ENCODE measurements at regions not wholly inside any gene's neighbourhood (a gene's known extent, or its start where the extent isn't known, plus 50 kb on each side); places are given as distances from the start of the nearest gene placed in this dataset.

DNA sequence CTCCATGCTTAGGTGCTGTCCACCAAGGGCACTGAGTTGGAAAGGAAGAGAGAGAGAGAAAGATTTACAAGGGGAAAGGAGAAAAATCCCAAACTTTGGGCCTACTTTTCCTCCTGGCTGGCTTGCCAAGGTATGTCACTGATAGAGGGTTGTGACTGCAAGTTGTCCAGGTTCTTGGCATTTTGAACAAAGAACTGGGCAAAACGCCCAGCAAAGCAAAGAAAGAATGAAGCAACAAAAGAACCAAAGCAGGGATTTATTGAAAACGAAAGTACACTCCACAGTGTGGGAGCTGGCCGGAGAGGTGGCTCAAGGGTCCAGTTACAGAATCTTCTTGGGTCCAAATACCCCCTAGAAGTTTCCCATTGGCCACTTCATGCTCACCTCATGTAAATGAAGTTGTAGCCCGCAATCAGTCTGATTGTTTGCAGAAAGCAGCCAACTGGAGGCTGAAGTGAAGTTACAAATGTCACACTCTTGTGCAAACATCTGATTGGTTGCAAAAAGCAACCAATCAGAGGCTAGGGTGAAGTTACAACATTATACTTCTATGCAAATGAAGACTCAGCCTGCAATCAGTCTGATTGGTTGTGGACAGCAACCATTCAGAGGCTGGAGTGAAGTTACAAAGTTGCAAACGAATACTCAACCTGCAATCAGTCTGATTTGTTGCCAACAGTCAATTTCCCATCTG is 263.5 kb downstream of the YTHDC2 start:
- POLR2A ChIA-PET, result no interaction called here
- H3K4me2 ChIP-seq (ENCODE audit: insufficient read depth, low read length), result no peak overlapping the region

More for the DNA sequence above, 263.5 kb downstream of the YTHDC2 start:
- H3K36me3 ChIP-seq (ENCODE audit: control insufficient read depth, insufficient read depth, low read length), result no peaks in the 10 kb centered on the region
- H3K79me2 ChIP-seq (ENCODE audit: control insufficient read depth, insufficient read depth, low read length), result no peaks in the 10 kb centered on the region
- FAIRE-seq, result no peak
- no peak overlapping the region for H2AFZ ChIP-seq (ENCODE audit: low read depth, low read length)
- no peak for DNase-seq (ENCODE audit: extremely low read depth in 1 of 4, low spot score in 3 of 4)
- TF ChIP-seq ZNF324 (CRISPR knock-in tag; IDR thresholded peaks at IDR 0.05) (no peak), ZNF239 (CRISPR knock-in tag; IDR thresholded peaks at IDR 0.05) (no peak), ZNF197 (CRISPR knock-in tag; IDR thresholded peaks at IDR 0.05; ENCODE audit: low read depth) (no peak), PHF8 (IDR thresholded peaks at IDR 0.05; ENCODE audit: borderline replicate concordance, low read length) (no peak), MED1 (CRISPR knock-in tag; IDR thresholded peaks at IDR 0.05; ENCODE audit: borderline replicate concordance) (no peak), EP300 (IDR thresholded peaks at IDR 0.05; ENCODE audit: low read length) (no peak), IFI16 (CRISPR knock-in tag; IDR thresholded peaks at IDR 0.05) (no peak), TEAD1 (CRISPR knock-in tag; IDR thresholded peaks at IDR 0.05) (no peak), HMG20B (CRISPR knock-in tag; IDR thresholded peaks at IDR 0.05) (no peak), EGR1 (conservative IDR thresholded peaks at IDR 0.05) (no peak), JUNB (CRISPR knock-in tag; conservative IDR thresholded peaks at IDR 0.05) (no peak), POLR2A (conservative IDR thresholded peaks at IDR 0.05) (no peak)
- TF ChIP-seq, protein P1, sequence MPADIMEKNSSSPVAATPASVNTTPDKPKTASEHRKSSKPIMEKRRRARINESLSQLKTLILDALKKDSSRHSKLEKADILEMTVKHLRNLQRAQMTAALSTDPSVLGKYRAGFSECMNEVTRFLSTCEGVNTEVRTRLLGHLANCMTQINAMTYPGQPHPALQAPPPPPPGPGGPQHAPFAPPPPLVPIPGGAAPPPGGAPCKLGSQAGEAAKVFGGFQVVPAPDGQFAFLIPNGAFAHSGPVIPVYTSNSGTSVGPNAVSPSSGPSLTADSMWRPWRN (IDR thresholded peaks at IDR 0.05; ENCODE audit: low read depth), result no peak
- TF ChIP-seq, protein P2, sequence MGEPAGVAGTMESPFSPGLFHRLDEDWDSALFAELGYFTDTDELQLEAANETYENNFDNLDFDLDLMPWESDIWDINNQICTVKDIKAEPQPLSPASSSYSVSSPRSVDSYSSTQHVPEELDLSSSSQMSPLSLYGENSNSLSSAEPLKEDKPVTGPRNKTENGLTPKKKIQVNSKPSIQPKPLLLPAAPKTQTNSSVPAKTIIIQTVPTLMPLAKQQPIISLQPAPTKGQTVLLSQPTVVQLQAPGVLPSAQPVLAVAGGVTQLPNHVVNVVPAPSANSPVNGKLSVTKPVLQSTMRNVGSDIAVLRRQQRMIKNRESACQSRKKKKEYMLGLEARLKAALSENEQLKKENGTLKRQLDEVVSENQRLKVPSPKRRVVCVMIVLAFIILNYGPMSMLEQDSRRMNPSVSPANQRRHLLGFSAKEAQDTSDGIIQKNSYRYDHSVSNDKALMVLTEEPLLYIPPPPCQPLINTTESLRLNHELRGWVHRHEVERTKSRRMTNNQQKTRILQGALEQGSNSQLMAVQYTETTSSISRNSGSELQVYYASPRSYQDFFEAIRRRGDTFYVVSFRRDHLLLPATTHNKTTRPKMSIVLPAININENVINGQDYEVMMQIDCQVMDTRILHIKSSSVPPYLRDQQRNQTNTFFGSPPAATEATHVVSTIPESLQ (CRISPR knock-in tag; IDR thresholded peaks at IDR 0.05), result no peak
- TF ChIP-seq, protein P3, sequence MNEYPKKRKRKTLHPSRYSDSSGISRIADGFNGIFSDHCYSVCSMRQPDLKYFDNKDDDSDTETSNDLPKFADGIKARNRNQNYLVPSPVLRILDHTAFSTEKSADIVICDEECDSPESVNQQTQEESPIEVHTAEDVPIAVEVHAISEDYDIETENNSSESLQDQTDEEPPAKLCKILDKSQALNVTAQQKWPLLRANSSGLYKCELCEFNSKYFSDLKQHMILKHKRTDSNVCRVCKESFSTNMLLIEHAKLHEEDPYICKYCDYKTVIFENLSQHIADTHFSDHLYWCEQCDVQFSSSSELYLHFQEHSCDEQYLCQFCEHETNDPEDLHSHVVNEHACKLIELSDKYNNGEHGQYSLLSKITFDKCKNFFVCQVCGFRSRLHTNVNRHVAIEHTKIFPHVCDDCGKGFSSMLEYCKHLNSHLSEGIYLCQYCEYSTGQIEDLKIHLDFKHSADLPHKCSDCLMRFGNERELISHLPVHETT (CRISPR knock-in tag; conservative IDR thresholded peaks at IDR 0.05 in 1 of 2, IDR thresholded peaks at IDR 0.05 in 1 of 2), result no peak
- H3K9me1 ChIP-seq (ENCODE audit: control insufficient read depth, insufficient read depth, low read length), result no peaks in the 10 kb centered on the region
- CTCF ChIA-PET (ENCODE audit: low intra/inter-chr PET ratio), result no interaction called here
- no peak for ATAC-seq
- no TSS peak for BruUV-seq (replicated peaks)
- no peaks in the 10 kb centered on the region for H3K27me3 ChIP-seq (ENCODE audit: control insufficient read depth in 2 of 2, insufficient read depth in 2 of 2, low read length in 2 of 2)
- H3K27ac ChIP-seq (ENCODE audit: extremely low read depth, low read depth, low read length), result no peak overlapping the region
- no peaks in the 10 kb centered on the region for H3K4me1 ChIP-seq (replicated peaks in 1 of 2; ENCODE audit: control insufficient read depth in 2 of 2, insufficient read depth in 2 of 2, low read length in 2 of 2)
- H3K9ac ChIP-seq (ENCODE audit: insufficient read depth in 1 of 2, low read depth in 2 of 2, low read length in 2 of 2), result no peak overlapping the region
- intact Hi-C loops (cut with micrococcal nuclease), result no loop called here
- no peaks in the 10 kb centered on the region for H4K20me1 ChIP-seq (replicated peaks; ENCODE audit: control insufficient read depth, insufficient read depth, low read length)
- H3K4me3 ChIP-seq, result no peak overlapping the region
- in situ Hi-C loops (cut with MboI), result no loop called here
- 0% methylated on average over 4 of the region's 5 CpGs for WGBS (ENCODE audit: insufficient coverage, low coverage, missing lambda C conversion rate)
- H3K9me3 ChIP-seq (replicated peaks; ENCODE audit: control insufficient read depth, insufficient read depth, low read depth, low read length), result no peaks in the 10 kb centered on the region; the same call in 1 of the 2 replicates
